Smooth muscle cell (in vitro differentiated cells): ENCODE measurements at regions not wholly inside any gene's neighbourhood (a gene's known extent, or its start where the extent isn't known, plus 50 kb on each side); places are given as distances from the start of the nearest gene placed in this dataset.

Experiments used
- DNase-seq: peaks from one replicate; lab custom pipeline; 2025; ENCODE audit not compliant: unreplicated experiment; lab: John Stamatoyannopoulos, UW
- H2AFZ ChIP-seq: fragments of 200-600 bp; sonication (generic); 2 replicates; pipeline ENCODE4 v1.6.0; 2016; ENCODE audit warnings: antibody characterized with exemption, low read depth, mild to moderate bottlenecking
- H3F3A ChIP-seq: fragments of 200-600 bp; sonication (generic); 2 replicates; pipeline ENCODE4 v1.6.0; 2017; ENCODE audit warnings: antibody characterized with exemption, low read depth
- H3K27ac ChIP-seq: fragments of 200-600 bp; sonication (generic); 2 replicates; pipeline ENCODE4 v1.5.1; 2016; ENCODE audit warnings: low read depth, mild to moderate bottlenecking
- H3K27me3 ChIP-seq: fragments of 200-600 bp; sonication (generic); 2 replicates; pipeline ENCODE4 v1.6.1; 2016; ENCODE audit warnings: low read depth, mild to moderate bottlenecking
- H3K36me3 ChIP-seq: fragments of 200-600 bp; sonication (generic); 2 replicates; pipeline ENCODE4 v1.5.1; 2016; ENCODE audit warnings: low read depth
- H3K4me1 ChIP-seq: fragments of 200-600 bp; sonication (generic); 2 replicates; pipeline ENCODE4 v1.5.1; 2016; ENCODE audit warnings: low read depth
- H3K4me2 ChIP-seq: fragments of 200-600 bp; sonication (generic); 2 replicates; pipeline ENCODE4 v1.6.0; 2016; ENCODE audit warnings: mild to moderate bottlenecking
- H3K4me3 ChIP-seq: fragments of 200-600 bp; sonication (generic); 2 replicates; pipeline ENCODE4 v1.5.1; 2016; ENCODE audit warnings: mild to moderate bottlenecking
- H3K79me2 ChIP-seq: fragments of 200-600 bp; sonication (generic); 2 replicates; pipeline ENCODE4 v1.6.0; 2016; ENCODE audit warnings: low read depth, mild to moderate bottlenecking
- H3K9ac ChIP-seq: fragments of 200-600 bp; sonication (generic); 2 replicates; pipeline ENCODE4 v1.6.0; 2016; ENCODE audit warnings: low read depth
- H3K9me3 ChIP-seq: fragments of 200-600 bp; sonication (generic); replicated peaks from 2 replicates; pipeline ENCODE4 v1.5.1; 2016; ENCODE audit warnings: low read depth
- H4K20me1 ChIP-seq: fragments of 200-600 bp; sonication (generic); 2 replicates; pipeline ENCODE4 v1.6.0; 2016; ENCODE audit warnings: low read depth
- WGBS: methylation state at CpG from one replicate; pipeline ENCODE4 v1.1.7; 2016; ENCODE audit warnings: low lambda C conversion rate; 5-methylcytosine and 5-hydroxymethylcytosine counted together
- TF ChIP-seq, protein P1 (sequence below): fragments of 200-600 bp; sonication (generic); IDR thresholded peaks from 2 replicates; pipeline ENCODE4 v1.5.1; 2017; ENCODE audit warnings: borderline replicate concordance, mild to moderate bottlenecking, antibody characterized with exemption; ENCODE audit not compliant: insufficient read depth, poor library complexity, severe bottlenecking

DNA sequence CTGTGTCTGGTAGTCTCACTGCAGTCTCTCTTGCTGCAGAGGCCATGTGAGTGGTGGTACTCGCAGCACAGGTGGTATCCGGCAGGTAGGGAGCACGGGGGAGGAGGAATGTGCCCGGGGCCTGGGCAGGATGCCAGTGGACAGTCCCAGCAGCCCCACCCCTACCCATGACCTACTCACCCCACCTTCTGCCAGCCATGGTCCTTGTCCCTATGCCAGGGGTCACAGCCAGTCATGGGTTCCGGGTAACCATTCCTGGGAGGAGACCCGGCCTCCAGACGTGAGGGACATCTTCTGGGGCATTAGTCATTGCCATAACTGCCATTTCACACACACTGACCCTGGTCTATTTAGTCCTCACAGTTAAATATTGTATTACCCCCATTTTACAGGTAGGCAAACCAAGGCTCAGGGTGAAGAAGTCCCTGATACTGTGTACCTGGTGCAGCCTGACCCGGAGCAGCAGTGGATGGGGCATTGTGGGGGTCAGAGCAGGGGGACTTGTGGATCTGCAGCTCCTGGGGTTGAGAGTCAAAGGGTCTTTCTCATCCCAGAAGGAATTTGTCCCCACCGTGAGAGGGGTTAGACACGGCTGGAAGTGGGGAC, 58.8 kb upstream of the TAC4 start:
- H3K4me3 ChIP-seq = no peak overlapping the region
- peaks cover 75% of the 10 kb centered on the region for H3K27me3 ChIP-seq
- H3K4me1 ChIP-seq = peaks cover 19% of the 10 kb centered on the region
- H3F3A ChIP-seq = no peaks in the 10 kb centered on the region
- H3K9me3 ChIP-seq = no peaks in the 10 kb centered on the region
- no peak overlapping the region for H3K9ac ChIP-seq
- no peak overlapping the region for H3K4me2 ChIP-seq
- no peaks in the 10 kb centered on the region for H3K79me2 ChIP-seq
- no peak overlapping the region for H3K27ac ChIP-seq
- no peak for DNase-seq
- no peak overlapping the region for H2AFZ ChIP-seq
- 82% methylated on average over 10 of the region's 10 CpGs for WGBS
- TF ChIP-seq, protein P1, sequence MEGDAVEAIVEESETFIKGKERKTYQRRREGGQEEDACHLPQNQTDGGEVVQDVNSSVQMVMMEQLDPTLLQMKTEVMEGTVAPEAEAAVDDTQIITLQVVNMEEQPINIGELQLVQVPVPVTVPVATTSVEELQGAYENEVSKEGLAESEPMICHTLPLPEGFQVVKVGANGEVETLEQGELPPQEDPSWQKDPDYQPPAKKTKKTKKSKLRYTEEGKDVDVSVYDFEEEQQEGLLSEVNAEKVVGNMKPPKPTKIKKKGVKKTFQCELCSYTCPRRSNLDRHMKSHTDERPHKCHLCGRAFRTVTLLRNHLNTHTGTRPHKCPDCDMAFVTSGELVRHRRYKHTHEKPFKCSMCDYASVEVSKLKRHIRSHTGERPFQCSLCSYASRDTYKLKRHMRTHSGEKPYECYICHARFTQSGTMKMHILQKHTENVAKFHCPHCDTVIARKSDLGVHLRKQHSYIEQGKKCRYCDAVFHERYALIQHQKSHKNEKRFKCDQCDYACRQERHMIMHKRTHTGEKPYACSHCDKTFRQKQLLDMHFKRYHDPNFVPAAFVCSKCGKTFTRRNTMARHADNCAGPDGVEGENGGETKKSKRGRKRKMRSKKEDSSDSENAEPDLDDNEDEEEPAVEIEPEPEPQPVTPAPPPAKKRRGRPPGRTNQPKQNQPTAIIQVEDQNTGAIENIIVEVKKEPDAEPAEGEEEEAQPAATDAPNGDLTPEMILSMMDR = no peak
- H4K20me1 ChIP-seq = no peaks in the 10 kb centered on the region
- no peaks in the 10 kb centered on the region for H3K36me3 ChIP-seq

DNA sequence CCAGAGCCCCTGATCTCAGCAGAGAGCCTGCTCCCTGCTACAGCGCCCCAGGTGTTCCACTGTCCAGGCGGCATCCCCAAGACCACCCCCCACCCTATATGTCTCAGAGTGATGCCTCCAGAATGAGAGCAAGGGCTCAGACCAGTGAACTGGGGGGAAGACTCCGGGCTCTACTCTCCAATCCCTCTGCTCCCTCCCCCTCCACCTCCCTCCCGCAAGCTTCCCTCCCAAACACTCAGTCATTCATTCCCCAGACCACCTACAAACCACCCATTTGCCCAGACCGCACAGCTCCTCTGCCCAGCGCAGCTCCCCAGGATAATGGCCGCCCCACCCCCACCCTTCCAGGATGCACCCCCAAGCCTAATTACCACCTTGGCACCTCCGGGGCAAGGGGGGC, 59.4 kb upstream of the TAC4 start:
- Histone ChIP-seq H3K9me3 (no peaks in the 10 kb centered on the region), H3K4me2 (no peak overlapping the region), H4K20me1 (no peaks in the 10 kb centered on the region), H3K4me3 (no peak overlapping the region), H2AFZ (no peak overlapping the region), H3K27me3 (peaks cover 77% of the 10 kb centered on the region), H3K36me3 (no peaks in the 10 kb centered on the region), H3K79me2 (no peaks in the 10 kb centered on the region), H3K27ac (no peak overlapping the region), H3K4me1 (peaks cover 24% of the 10 kb centered on the region), H3F3A (no peaks in the 10 kb centered on the region), H3K9ac (no peak overlapping the region)
- 93% methylated on average over 3 of the region's 8 CpGs for WGBS
- TF ChIP-seq, protein P1 = no peak
- no peak for DNase-seq

DNA sequence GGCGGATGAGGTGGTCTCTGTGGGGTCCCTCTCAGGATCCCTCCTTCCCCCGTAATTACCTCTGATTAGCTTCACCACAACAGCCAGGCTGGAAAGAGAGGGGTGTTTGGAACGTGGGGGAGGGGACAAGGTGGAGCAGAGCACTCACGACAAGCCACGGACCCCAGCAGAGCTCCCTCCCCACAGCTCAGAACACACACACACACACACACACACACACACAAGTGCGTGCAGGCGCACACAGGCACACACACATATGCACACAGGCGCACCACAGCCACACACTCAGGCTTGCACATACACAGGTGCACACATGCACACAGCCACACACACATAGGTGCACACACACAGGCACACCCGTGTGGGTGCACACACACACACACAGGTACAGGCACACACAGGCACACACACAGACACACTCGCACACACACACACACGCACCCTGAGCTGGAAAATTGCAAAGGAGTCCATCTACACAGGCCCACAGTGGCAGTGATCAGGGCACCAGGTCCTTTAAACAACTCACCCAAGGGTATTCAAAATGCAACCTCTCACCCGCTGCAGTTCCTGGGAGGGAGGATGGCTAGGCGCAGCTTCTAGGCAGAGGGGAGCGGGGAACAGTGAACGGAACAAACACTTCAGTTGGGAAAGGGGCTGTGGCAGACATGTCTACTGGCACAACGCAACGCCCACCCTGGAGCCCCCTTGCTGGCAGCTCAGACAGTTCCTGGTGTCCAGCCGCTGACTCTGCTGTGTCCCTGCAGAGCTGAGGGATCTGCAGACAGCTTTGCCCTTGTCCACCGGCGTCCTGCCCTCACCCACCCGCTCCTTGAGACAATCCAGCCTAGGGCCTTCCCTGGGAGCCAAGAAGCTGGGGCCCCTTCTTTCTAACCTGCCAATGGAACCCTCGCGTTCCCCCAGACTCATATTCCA, 59.9 kb upstream of the DLX4 start:
- 61% methylated on average over 23 of the region's 23 CpGs for WGBS
- Histone ChIP-seq H3K79me2 (no peaks in the 10 kb centered on the region), H3K4me2 (no peak overlapping the region), H3K9me3 (no peaks in the 10 kb centered on the region), H3K36me3 (no peaks in the 10 kb centered on the region), H3K9ac (no peak overlapping the region), H3K4me1 (peaks cover 28% of the 10 kb centered on the region), H3K27ac (no peak overlapping the region), H3K27me3 (peaks cover 60% of the 10 kb centered on the region), H3F3A (no peaks in the 10 kb centered on the region), H2AFZ (no peak overlapping the region), H3K4me3 (no peak overlapping the region), H4K20me1 (no peaks in the 10 kb centered on the region)
- TF ChIP-seq, protein P1 = no peak
- no peak for DNase-seq
